ENCODE measurements at regions not wholly inside any gene's neighbourhood (a gene's known extent, or its start where the extent isn't known, plus 50 kb on each side); places are given as distances from the start of the nearest gene placed in this dataset.

DNA sequence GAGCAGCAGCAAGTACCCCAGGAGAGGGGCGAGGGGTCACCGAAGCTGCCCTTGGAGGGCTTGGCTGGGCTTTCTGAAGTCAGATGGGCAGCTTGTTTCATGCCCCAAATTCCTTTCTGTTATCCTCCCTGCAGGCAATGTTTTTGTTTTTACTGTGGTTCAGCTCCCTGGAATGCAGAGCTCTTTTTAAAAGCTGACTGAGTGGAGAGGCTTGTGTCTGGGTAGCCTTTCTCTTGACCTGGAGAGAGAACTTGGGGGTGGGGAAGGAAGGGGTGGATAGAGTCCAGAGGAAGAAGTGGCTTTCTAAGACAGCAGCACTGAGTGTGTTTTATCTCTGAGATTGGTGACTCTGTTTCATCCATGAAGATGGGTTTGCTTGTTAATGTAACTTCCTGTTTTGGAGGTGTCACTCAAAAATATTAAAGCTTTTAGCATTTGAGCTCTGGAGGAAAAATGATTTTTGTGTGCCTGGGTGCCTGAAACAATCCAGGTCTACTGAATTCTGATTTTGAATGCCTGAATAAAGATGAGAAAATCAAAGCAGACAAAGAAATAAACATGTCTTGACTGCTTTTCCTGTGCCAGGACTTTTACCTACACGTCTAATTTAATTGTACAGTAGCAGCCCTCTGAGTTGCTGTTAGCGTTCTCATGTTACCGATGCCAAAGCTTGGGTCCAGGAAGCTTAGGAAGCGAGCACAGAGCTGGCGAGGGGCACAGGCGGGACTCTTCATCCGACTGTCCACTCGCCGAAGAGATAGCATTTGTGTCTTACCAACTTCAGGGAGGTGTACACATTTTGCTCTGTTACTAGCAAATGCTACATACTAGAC, 78.2 kb upstream of the EEF1E1 start:
- Mint-ChIP-seq H3K4me1 (ENCODE audit: low read depth, unreplicated experiment) (peaks cover 47% of the 10 kb centered on the region), H3K36me3 (ENCODE audit: insufficient read depth, unreplicated experiment) (peaks cover 15% of the 10 kb centered on the region), H3K27ac (ENCODE audit: unreplicated experiment) (peak overlapping the region; percentile 51), H3K9me3 (ENCODE audit: unreplicated experiment) (no peaks in the 10 kb centered on the region), H3K27me3 (ENCODE audit: insufficient read depth, unreplicated experiment) (no peaks in the 10 kb centered on the region), H3K4me3 (ENCODE audit: unreplicated experiment) (no peak overlapping the region)
- Histone ChIP-seq H3K36me3 (ENCODE audit: control insufficient read depth, insufficient read depth, low read length) (no peaks in the 10 kb centered on the region; the same call in 1 of the 2 replicates), H3K4me3 (ENCODE audit: low read depth, low read length) (no peak overlapping the region), H3K9me3 (peaks cover 3% of the 10 kb centered on the region; the same call in 1 of the 2 replicates), H3K27me3 (replicated peaks; ENCODE audit: control insufficient read depth, insufficient read depth, low read length) (no peaks in the 10 kb centered on the region), H3K4me1 (peaks cover 42% of the 10 kb centered on the region)
- TF ChIP-seq, protein P1, sequence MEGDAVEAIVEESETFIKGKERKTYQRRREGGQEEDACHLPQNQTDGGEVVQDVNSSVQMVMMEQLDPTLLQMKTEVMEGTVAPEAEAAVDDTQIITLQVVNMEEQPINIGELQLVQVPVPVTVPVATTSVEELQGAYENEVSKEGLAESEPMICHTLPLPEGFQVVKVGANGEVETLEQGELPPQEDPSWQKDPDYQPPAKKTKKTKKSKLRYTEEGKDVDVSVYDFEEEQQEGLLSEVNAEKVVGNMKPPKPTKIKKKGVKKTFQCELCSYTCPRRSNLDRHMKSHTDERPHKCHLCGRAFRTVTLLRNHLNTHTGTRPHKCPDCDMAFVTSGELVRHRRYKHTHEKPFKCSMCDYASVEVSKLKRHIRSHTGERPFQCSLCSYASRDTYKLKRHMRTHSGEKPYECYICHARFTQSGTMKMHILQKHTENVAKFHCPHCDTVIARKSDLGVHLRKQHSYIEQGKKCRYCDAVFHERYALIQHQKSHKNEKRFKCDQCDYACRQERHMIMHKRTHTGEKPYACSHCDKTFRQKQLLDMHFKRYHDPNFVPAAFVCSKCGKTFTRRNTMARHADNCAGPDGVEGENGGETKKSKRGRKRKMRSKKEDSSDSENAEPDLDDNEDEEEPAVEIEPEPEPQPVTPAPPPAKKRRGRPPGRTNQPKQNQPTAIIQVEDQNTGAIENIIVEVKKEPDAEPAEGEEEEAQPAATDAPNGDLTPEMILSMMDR (IDR thresholded peaks at IDR 0.05; ENCODE audit: insufficient read depth in 1 of 2, low read depth in 1 of 2, low read length in 1 of 2, severe bottlenecking in 1 of 2, unreplicated experiment in 1 of 2): no peak
- ChIA-PET POLR2A (no interaction called here), CTCF (interaction anchor here (0.6 to 0.8 kb wide), 3 partner anchors 15 to 78 kb away, joined by 3 to 5 read pairs (median 3); partner anchors contain the start of gene EEF1E1)
- no TSS peak for BruUV-seq (replicated peaks)
- DNase-seq: peak; percentile 44 to 50
- intact Hi-C loops (cut with micrococcal nuclease; ENCODE audit: unreplicated experiment): loop anchor here (2.0 kb wide), 2 partner anchors 14 to 22 kb away; no protein-coding TSS in a partner anchor

DNA sequence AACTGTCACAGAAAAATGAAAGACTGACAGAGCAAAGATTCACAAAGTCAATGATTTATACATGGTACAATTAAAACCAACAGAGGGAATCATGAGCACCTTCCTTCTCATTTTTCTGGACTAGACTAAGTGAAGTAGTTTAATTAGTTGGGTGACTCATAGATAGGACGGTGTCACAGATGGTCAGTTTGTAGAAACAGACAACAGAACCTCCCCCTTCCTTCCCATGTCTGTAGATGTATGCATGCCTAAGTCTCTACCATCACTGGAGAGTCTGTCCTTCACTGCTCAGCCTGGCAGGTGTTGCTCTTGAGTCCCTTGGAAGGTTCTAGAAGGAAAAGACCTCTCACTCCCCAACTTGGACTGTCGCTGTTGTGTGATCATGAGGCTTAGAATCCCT, 75.4 kb upstream of the EEF1E1 start:
- peaks cover 53% of the 10 kb centered on the region for H3K4me1 Mint-ChIP-seq (ENCODE audit: low read depth, unreplicated experiment)
- POLR2A ChIA-PET: no interaction called here
- H3K27me3 ChIP-seq (replicated peaks; ENCODE audit: control insufficient read depth, insufficient read depth, low read length): no peaks in the 10 kb centered on the region
- CTCF ChIA-PET: no interaction called here
- no TSS peak for BruUV-seq (replicated peaks)
- DNase-seq: no peak
- intact Hi-C loops (cut with micrococcal nuclease; ENCODE audit: unreplicated experiment): no loop called here
- peaks cover 20% of the 10 kb centered on the region for H3K36me3 Mint-ChIP-seq (ENCODE audit: insufficient read depth, unreplicated experiment)
- H3K27me3 Mint-ChIP-seq (ENCODE audit: insufficient read depth, unreplicated experiment): no peaks in the 10 kb centered on the region
- peak overlapping the region; percentile 15 for H3K27ac Mint-ChIP-seq (ENCODE audit: unreplicated experiment)
- H3K4me3 ChIP-seq (ENCODE audit: low read depth, low read length): no peak overlapping the region
- peaks cover 3% of the 10 kb centered on the region; the same call in 1 of the 2 replicates for H3K9me3 ChIP-seq
- TF ChIP-seq, protein P1 (IDR thresholded peaks at IDR 0.05; ENCODE audit: insufficient read depth in 1 of 2, low read depth in 1 of 2, low read length in 1 of 2, severe bottlenecking in 1 of 2, unreplicated experiment in 1 of 2): no peak
- H3K4me1 ChIP-seq: peaks cover 29% of the 10 kb centered on the region
- no peaks in the 10 kb centered on the region; the same call in 1 of the 2 replicates for H3K36me3 ChIP-seq (ENCODE audit: control insufficient read depth, insufficient read depth, low read length)
- H3K4me3 Mint-ChIP-seq (ENCODE audit: unreplicated experiment): no peak overlapping the region
- H3K9me3 Mint-ChIP-seq (ENCODE audit: unreplicated experiment): no peaks in the 10 kb centered on the region

DNA sequence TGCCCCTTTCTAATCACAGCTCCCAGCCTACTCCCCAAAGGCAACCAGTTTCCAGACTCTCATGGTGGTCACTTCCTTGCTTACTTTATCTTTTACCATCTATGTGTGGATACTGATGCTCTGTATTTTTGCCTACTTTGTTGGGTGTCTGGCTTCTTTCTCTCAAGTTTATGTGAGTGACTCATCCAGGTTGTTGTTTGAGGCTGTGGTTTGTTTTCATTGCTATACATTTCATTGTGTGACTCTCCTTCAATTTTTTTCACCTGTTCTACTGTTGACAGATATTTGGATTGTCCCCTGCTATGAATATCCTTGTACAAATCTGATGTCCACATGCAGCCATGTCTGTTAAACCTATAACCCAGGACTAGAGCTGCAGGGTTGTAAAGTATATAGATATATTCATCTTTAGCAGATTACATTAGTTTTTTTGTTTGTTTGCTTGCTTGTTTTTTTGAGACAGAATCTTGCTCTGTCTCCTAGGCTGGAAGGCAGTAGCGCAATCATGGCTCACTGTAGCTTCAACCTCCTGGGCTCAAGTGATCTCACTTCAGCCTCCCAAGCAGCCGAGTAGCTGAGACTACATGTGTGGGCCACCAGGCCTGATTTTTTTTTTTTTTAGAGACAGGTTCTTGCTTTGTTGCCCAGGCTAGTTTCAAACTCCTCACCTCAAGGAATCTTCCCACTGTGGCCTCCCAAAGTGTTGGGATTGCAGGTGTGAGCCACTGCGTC, 72.9 kb upstream of the EEF1E1 start:
- Histone ChIP-seq H3K9me3 (peaks cover 3% of the 10 kb centered on the region; the same call in 1 of the 2 replicates), H3K4me3 (ENCODE audit: low read depth, low read length) (no peak overlapping the region), H3K36me3 (ENCODE audit: control insufficient read depth, insufficient read depth, low read length) (no peaks in the 10 kb centered on the region; the same call in none of the 2 replicates), H3K4me1 (peaks cover 22% of the 10 kb centered on the region), H3K27me3 (replicated peaks; ENCODE audit: control insufficient read depth, insufficient read depth, low read length) (no peaks in the 10 kb centered on the region)
- Mint-ChIP-seq H3K4me3 (ENCODE audit: unreplicated experiment) (no peak overlapping the region), H3K27ac (ENCODE audit: unreplicated experiment) (no peak overlapping the region), H3K4me1 (ENCODE audit: low read depth, unreplicated experiment) (peaks cover 33% of the 10 kb centered on the region), H3K9me3 (ENCODE audit: unreplicated experiment) (no peaks in the 10 kb centered on the region), H3K27me3 (ENCODE audit: insufficient read depth, unreplicated experiment) (no peaks in the 10 kb centered on the region), H3K36me3 (ENCODE audit: insufficient read depth, unreplicated experiment) (peaks cover 29% of the 10 kb centered on the region)
- ChIA-PET POLR2A (no interaction called here), CTCF (no interaction called here)
- no peak for DNase-seq
- BruUV-seq (replicated peaks): no TSS peak
- intact Hi-C loops (cut with micrococcal nuclease; ENCODE audit: unreplicated experiment): no loop called here
- TF ChIP-seq, protein P1 (IDR thresholded peaks at IDR 0.05; ENCODE audit: insufficient read depth in 1 of 2, low read depth in 1 of 2, low read length in 1 of 2, severe bottlenecking in 1 of 2, unreplicated experiment in 1 of 2): no peak

All from Caco-2 (cell line).